ENCODE measurements at regions not wholly inside any gene's neighbourhood (a gene's known extent, or its start where the extent isn't known, plus 50 kb on each side); places are given as distances from the start of the nearest gene placed in this dataset.

- no peak for TF ChIP-seq CTCF (IDR thresholded peaks at IDR 0.05)
- TF ChIP-seq EZH2phosphoT487 (IDR thresholded peaks at IDR 0.05), result no peak
These were observed 472.8 kb downstream of the TMA16 start for GRCh38 chr4:163967263-163967662.
